ENCODE measurements at regions not wholly inside any gene's neighbourhood (a gene's known extent, or its start where the extent isn't known, plus 50 kb on each side); places are given as distances from the start of the nearest gene placed in this dataset.

DNA sequence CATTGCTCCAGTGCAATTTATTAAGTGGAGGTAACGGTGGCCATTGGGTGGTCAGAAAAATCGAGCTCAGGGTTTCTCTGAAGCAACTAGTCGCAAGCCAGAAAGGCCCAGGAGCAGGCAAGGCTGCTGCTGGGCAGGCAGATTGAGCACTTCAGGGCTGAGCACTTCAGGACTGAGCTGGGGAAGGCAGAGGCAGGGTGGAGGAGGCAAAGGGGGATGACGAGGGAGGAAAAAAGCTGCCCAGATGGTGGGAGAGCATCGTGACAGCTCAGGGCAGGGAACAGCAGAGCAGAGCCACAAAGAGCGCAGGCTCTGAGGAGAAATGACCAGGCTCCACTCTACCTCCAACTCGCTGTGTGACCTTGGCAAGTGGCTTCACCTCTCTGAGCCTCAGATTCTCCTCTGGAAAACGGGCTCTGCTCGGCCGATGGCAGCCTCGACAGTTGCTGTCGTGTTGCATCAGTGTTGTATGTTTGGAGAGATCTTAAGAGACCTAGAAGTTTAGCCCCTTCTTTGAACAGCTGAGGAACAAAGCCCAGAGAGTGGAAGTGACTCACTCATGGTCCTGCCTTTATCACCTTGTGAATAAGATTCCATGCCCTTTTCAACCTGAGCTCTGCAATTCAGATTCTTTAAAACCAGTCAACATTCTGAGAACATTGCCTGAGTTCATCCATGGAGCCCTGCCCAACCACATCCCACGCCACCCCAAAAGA lies 141.4 kb downstream of the SYF2 start:
- H3K9me2 ChIP-seq (ENCODE audit: insufficient read depth), result no peaks in the 10 kb centered on the region
- no peaks in the 10 kb centered on the region for H3K79me2 ChIP-seq (ENCODE audit: low read depth)
- no TSS peak for BruUV-seq (replicated peaks)
- H3K9me3 ChIP-seq (ENCODE audit: insufficient read depth, low read depth), result no peaks in the 10 kb centered on the region
- TF ChIP-seq EZH2 (IDR thresholded peaks at IDR 0.05; ENCODE audit: low read depth), result no peak
- TF ChIP-seq, protein P1, sequence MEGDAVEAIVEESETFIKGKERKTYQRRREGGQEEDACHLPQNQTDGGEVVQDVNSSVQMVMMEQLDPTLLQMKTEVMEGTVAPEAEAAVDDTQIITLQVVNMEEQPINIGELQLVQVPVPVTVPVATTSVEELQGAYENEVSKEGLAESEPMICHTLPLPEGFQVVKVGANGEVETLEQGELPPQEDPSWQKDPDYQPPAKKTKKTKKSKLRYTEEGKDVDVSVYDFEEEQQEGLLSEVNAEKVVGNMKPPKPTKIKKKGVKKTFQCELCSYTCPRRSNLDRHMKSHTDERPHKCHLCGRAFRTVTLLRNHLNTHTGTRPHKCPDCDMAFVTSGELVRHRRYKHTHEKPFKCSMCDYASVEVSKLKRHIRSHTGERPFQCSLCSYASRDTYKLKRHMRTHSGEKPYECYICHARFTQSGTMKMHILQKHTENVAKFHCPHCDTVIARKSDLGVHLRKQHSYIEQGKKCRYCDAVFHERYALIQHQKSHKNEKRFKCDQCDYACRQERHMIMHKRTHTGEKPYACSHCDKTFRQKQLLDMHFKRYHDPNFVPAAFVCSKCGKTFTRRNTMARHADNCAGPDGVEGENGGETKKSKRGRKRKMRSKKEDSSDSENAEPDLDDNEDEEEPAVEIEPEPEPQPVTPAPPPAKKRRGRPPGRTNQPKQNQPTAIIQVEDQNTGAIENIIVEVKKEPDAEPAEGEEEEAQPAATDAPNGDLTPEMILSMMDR (conservative IDR thresholded peaks at IDR 0.05), result no peak
- no peaks in the 10 kb centered on the region for H3K27me3 ChIP-seq (ENCODE audit: insufficient read depth, low read depth)
- no peak overlapping the region for H3K4me3 ChIP-seq
- ChIA-PET POLR2A (ENCODE audit: unreplicated experiment) (interaction anchor here (0.6 kb wide), 2 partner anchors 248 to 1220 kb away, joined by 10 to 27 read pairs; no protein-coding TSS in a partner anchor), CTCF (no interaction called here)
- H3K36me3 ChIP-seq (ENCODE audit: low read depth), result no peaks in the 10 kb centered on the region
- H2AFZ ChIP-seq, result no peak overlapping the region
- no peaks in the 10 kb centered on the region for H3K4me1 ChIP-seq (replicated peaks; ENCODE audit: insufficient read depth)
- no peak for DNase-seq
- H3K4me2 ChIP-seq, result no peak overlapping the region
- no peaks in the 10 kb centered on the region for H4K20me1 ChIP-seq (ENCODE audit: insufficient read depth)
- intact Hi-C loops (cut with micrococcal nuclease; ENCODE audit: unreplicated experiment), result no loop called here
- H3F3A ChIP-seq (ENCODE audit: insufficient read depth, low read depth), result no peaks in the 10 kb centered on the region
- H3K27ac ChIP-seq, result no peak overlapping the region

DNA sequence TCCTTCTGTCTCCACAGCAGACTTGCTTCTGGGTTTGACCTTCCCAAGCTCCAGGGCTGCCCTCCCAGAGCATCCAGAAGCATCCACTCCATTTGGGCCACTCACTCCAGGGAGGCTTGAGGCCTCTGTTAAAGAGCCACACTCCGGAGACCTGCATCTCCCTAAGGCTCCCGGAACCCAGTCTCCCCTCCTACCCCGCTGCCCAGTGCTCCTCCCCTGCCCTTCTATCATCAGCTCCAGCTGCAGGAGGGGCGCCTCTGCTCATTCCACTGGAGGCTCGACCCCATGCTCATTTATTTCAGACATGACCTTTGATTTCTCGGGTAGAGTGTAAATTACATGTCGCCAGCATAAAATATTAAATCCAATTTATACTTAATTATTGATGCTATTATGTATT lies 142.5 kb downstream of the SYF2 start:
- no peak overlapping the region for H3K4me3 ChIP-seq
- H3K27ac ChIP-seq, result no peak overlapping the region
- intact Hi-C loops (cut with micrococcal nuclease; ENCODE audit: unreplicated experiment), result no loop called here
- POLR2A ChIA-PET (ENCODE audit: unreplicated experiment), result no interaction called here
- no peaks in the 10 kb centered on the region for H3K9me3 ChIP-seq (ENCODE audit: insufficient read depth, low read depth)
- H3F3A ChIP-seq (ENCODE audit: insufficient read depth, low read depth), result no peaks in the 10 kb centered on the region
- no peak overlapping the region for H3K4me2 ChIP-seq
- no peak for DNase-seq
- H3K36me3 ChIP-seq (ENCODE audit: low read depth), result no peaks in the 10 kb centered on the region
- H4K20me1 ChIP-seq (ENCODE audit: insufficient read depth), result no peaks in the 10 kb centered on the region
- CTCF ChIA-PET, result no interaction called here
- no TSS peak for BruUV-seq (replicated peaks)
- no peaks in the 10 kb centered on the region for H3K4me1 ChIP-seq (replicated peaks; ENCODE audit: insufficient read depth)
- H3K9me2 ChIP-seq (ENCODE audit: insufficient read depth), result no peaks in the 10 kb centered on the region
- no peaks in the 10 kb centered on the region for H3K79me2 ChIP-seq (ENCODE audit: low read depth)
- TF ChIP-seq, protein P1 (conservative IDR thresholded peaks at IDR 0.05), result no peak
- TF ChIP-seq EZH2 (IDR thresholded peaks at IDR 0.05; ENCODE audit: low read depth), result no peak
- no peak overlapping the region for H2AFZ ChIP-seq
- no peaks in the 10 kb centered on the region for H3K27me3 ChIP-seq (ENCODE audit: insufficient read depth, low read depth)

DNA sequence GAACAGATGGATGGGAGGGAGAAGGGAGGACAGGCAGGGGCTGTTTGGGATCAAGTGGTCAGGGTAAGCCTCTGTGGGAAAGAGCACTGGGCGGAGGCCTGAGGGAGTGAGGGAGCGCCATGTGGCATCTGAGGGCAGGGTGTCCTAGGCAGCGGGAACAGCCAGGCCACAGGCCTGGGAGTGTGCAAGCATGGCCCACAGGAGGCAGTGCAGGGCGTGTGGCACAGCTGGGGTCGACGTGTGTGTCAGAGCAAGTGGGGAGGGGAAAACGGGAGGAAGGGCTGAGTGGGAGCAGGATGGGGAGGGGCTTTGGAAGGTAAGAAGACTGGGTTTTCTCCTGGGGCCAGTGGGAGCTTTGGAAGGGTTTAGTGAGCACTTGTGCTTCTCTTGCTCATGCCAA lies 143.4 kb downstream of the SYF2 start:
- BruUV-seq (replicated peaks), result no TSS peak
- H3K4me2 ChIP-seq, result no peak overlapping the region
- no peak overlapping the region for H3K27ac ChIP-seq
- no peak for TF ChIP-seq EZH2 (IDR thresholded peaks at IDR 0.05; ENCODE audit: low read depth)
- TF ChIP-seq, protein P1 (conservative IDR thresholded peaks at IDR 0.05), result no peak
- no peak for DNase-seq
- no peaks in the 10 kb centered on the region for H3F3A ChIP-seq (ENCODE audit: insufficient read depth, low read depth)
- H3K9me2 ChIP-seq (ENCODE audit: insufficient read depth), result no peaks in the 10 kb centered on the region
- H2AFZ ChIP-seq, result no peak overlapping the region
- POLR2A ChIA-PET (ENCODE audit: unreplicated experiment), result no interaction called here
- intact Hi-C loops (cut with micrococcal nuclease; ENCODE audit: unreplicated experiment), result no loop called here
- no peaks in the 10 kb centered on the region for H3K4me1 ChIP-seq (replicated peaks; ENCODE audit: insufficient read depth)
- H3K27me3 ChIP-seq (ENCODE audit: insufficient read depth, low read depth), result no peaks in the 10 kb centered on the region
- H3K9me3 ChIP-seq (ENCODE audit: insufficient read depth, low read depth), result no peaks in the 10 kb centered on the region
- no peak overlapping the region for H3K4me3 ChIP-seq
- no peaks in the 10 kb centered on the region for H3K79me2 ChIP-seq (ENCODE audit: low read depth)
- H4K20me1 ChIP-seq (ENCODE audit: insufficient read depth), result no peaks in the 10 kb centered on the region
- CTCF ChIA-PET, result no interaction called here
- H3K36me3 ChIP-seq (ENCODE audit: low read depth), result no peaks in the 10 kb centered on the region

Measured in PC-9 (cell line).